OCI-LY7 (cell line): ENCODE measurements at regions not wholly inside any gene's neighbourhood (a gene's known extent, or its start where the extent isn't known, plus 50 kb on each side); places are given as distances from the start of the nearest gene placed in this dataset.
A peak's percentile ranks its signal among the peaks of the same experiment; 100 is the strongest.
"Not testable (repeated sequence)": the region's sequence is repeated elsewhere in the genome, so short reads cannot be mapped to it uniquely, and the experiment has no call there.

Experiments
- BruUV-seq: library from RNA; stranded (reverse); fragments of 400-500 nt; replicated peaks from 2 replicates; lab custom pipeline; 2021; lab: Mats Ljungman, UMichigan
- CTCF ChIA-PET: fragments of 300-600 bp; sonication (Branson Sonifier 250); formaldehyde crosslinking; loops from one replicate; lab custom pipeline; 2022; ENCODE audit warnings: antibody characterized with exemption; ENCODE audit not compliant: unreplicated experiment; lab: Charles Lee
- POLR2A ChIA-PET: fragments of 300-600 bp; sonication (Branson Sonifier 250); formaldehyde crosslinking; loops from one replicate; lab custom pipeline; 2022; ENCODE audit warnings: antibody characterized with exemption; lab: Charles Lee
- DNase-seq: peaks from one replicate; pipeline ENCODE4 v3.0.0-alpha.2; 2015; ENCODE audit warnings: low spot score
- H2AFZ ChIP-seq: fragments of 200-600 bp; sonication (generic), shearing (Covaris generic); 2 replicates; pipeline ENCODE4 v1.6.1; 2014; ENCODE audit warnings: mild to moderate bottlenecking, antibody characterized with exemption, low read length, moderate library complexity
- H3K27ac ChIP-seq: fragments of 200-600 bp; sonication (generic); 2 replicates; pipeline ENCODE4 v1.5.1; 2014; ENCODE audit warnings: mixed run types, low read depth, mild to moderate bottlenecking, moderate library complexity, low read length, inconsistent platforms; ENCODE audit not compliant: poor library complexity, severe bottlenecking
- H3K36me3 ChIP-seq: fragments of 200-600 bp; sonication (generic); 2 replicates; pipeline ENCODE4 v1.6.1; 2014; ENCODE audit warnings: mild to moderate bottlenecking, antibody characterized with exemption, low read length, moderate library complexity, mixed read lengths; ENCODE audit not compliant: insufficient read depth
- H3K4me1 ChIP-seq: fragments of 200-600 bp; sonication (generic); 2 replicates; pipeline ENCODE4 v1.5.1; 2014; ENCODE audit warnings: mild to moderate bottlenecking, low read length; ENCODE audit not compliant: insufficient read depth, poor library complexity, severe bottlenecking
- H3K4me2 ChIP-seq: fragments of 200-600 bp; sonication (generic); 2 replicates; pipeline ENCODE4 v1.6.1; 2014; ENCODE audit warnings: mild to moderate bottlenecking, low read length
- H3K4me3 ChIP-seq: fragments of 200-600 bp; sonication (generic); 2 replicates; pipeline ENCODE4 v1.5.1; 2014; ENCODE audit warnings: mild to moderate bottlenecking, low read depth, low read length; ENCODE audit not compliant: poor library complexity, severe bottlenecking
- H3K79me2 ChIP-seq: fragments of 200-600 bp; sonication (generic); 2 replicates; pipeline ENCODE4 v1.6.1; 2016; ENCODE audit warnings: low read depth, mild to moderate bottlenecking, low read length, moderate library complexity, mixed read lengths; ENCODE audit not compliant: insufficient read depth
- H3K9me2 ChIP-seq: fragments of 200-600 bp; sonication (generic); 2 replicates; pipeline ENCODE4 v1.6.1; 2016; ENCODE audit warnings: mild to moderate bottlenecking, low read length, mixed read lengths; ENCODE audit not compliant: insufficient read depth
- H3K9me3 ChIP-seq: fragments of 200-600 bp; sonication (generic); 2 replicates; pipeline ENCODE4 v1.6.1; 2014; ENCODE audit warnings: mild to moderate bottlenecking, mixed run types, low read length, mixed read lengths
- H4K20me1 ChIP-seq: fragments of 200-600 bp; sonication (generic); 2 replicates; pipeline ENCODE4 v1.6.1; 2014; ENCODE audit warnings: mild to moderate bottlenecking, antibody characterized with exemption, low read length, moderate library complexity, mixed read lengths; ENCODE audit not compliant: insufficient read depth
- EZH2phosphoT487 ChIP-seq: fragments of 200-600 bp; sonication (generic); IDR thresholded peaks from 2 replicates; pipeline ENCODE4 v1.6.1; 2018; ENCODE audit warnings: low read depth, borderline replicate concordance, mild to moderate bottlenecking, mixed run types, antibody characterized with exemption, low read length, moderate library complexity, mixed read lengths
- intact Hi-C: fragments of 100-400 bp; cut with micrococcal nuclease; formaldehyde crosslinking; loops from one replicate; pipeline ENCODE4 v1.10.0; 2022; ENCODE audit not compliant: unreplicated experiment
- TF ChIP-seq, protein P1 (sequence below): fragments of 200-600 bp; sonication (generic); conservative IDR thresholded peaks from 2 replicates; pipeline ENCODE4 v1.5.1; 2014; ENCODE audit warnings: mild to moderate bottlenecking, antibody characterized with exemption, low read length, moderate library complexity, mixed read lengths

DNA sequence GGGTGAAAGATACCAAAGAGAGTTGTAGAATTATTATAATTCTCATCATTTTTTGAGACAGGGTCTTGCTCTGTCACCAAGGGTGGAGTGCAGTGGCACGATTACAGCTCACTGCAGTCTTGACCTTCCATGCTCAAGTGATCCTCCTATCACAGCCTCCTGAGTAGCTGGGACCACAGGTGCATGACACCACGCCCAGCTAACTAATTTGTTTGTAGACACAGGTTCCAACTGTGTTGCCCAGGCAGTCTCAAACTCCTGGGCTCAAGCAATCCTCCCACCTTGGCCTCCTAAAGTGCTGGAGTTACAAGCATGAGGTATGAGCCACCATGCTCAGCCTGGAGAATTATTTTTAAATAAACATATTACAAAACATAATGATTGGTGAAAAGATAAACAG is 92.8 kb upstream of the MSH6 start:
- BruUV-seq, result no TSS peak
- Histone ChIP-seq H3K4me2 (peak overlapping the region; percentile 64), H3K36me3 (peaks cover 8% of the 10 kb centered on the region; the same call in 1 of the 2 replicates), H3K9me2 (no peaks in the 10 kb centered on the region), H3K79me2 (peaks cover 25% of the 10 kb centered on the region; the same call in 1 of the 2 replicates), H2AFZ (no peak overlapping the region), H3K4me3 (peak overlapping the region; percentile 52), H4K20me1 (no peaks in the 10 kb centered on the region), H3K4me1 (peaks cover 72% of the 10 kb centered on the region), H3K9me3 (peaks cover 19% of the 10 kb centered on the region; the same call in 1 of the 2 replicates), H3K27ac (peak overlapping the region; percentile 97)
- DNase-seq, result peak; percentile 86
- ChIA-PET CTCF (no interaction called here), POLR2A (interaction anchor here (0.8 to 8.9 kb wide), 8 partner anchors 9 to 170 kb away, joined by 3 to 229 read pairs (median 4); no protein-coding TSS in a partner anchor)
- TF ChIP-seq, protein P1, sequence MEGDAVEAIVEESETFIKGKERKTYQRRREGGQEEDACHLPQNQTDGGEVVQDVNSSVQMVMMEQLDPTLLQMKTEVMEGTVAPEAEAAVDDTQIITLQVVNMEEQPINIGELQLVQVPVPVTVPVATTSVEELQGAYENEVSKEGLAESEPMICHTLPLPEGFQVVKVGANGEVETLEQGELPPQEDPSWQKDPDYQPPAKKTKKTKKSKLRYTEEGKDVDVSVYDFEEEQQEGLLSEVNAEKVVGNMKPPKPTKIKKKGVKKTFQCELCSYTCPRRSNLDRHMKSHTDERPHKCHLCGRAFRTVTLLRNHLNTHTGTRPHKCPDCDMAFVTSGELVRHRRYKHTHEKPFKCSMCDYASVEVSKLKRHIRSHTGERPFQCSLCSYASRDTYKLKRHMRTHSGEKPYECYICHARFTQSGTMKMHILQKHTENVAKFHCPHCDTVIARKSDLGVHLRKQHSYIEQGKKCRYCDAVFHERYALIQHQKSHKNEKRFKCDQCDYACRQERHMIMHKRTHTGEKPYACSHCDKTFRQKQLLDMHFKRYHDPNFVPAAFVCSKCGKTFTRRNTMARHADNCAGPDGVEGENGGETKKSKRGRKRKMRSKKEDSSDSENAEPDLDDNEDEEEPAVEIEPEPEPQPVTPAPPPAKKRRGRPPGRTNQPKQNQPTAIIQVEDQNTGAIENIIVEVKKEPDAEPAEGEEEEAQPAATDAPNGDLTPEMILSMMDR, result no peak
- no peak for TF ChIP-seq EZH2phosphoT487
- intact Hi-C loops, result loop anchor here (10.0 kb wide), 2 partner anchors 215 to 255 kb away; partner anchors contain the start of gene FBXO11

DNA sequence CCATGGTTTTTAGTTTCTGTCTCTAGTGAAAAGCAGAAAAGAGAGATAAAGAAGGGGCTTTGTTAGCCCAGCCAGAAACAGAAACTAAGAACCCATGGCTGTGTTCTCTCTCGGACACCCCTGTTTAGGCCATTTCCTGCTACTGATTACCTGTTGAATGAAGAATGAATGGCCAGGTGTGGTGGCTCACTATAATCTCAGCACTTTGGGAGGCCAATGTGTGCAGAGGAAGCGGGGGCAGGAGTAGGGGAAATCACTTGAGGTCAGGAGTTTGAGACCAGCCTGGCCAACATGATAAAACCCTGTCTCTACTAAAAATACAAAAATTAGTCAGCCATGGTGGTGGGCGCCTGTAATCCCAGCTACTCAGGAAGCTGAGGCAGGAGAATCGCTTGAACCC is 93.8 kb upstream of the MSH6 start:
- intact Hi-C loops, H3K9me2 ChIP-seq: not testable (repeated sequence)

DNA sequence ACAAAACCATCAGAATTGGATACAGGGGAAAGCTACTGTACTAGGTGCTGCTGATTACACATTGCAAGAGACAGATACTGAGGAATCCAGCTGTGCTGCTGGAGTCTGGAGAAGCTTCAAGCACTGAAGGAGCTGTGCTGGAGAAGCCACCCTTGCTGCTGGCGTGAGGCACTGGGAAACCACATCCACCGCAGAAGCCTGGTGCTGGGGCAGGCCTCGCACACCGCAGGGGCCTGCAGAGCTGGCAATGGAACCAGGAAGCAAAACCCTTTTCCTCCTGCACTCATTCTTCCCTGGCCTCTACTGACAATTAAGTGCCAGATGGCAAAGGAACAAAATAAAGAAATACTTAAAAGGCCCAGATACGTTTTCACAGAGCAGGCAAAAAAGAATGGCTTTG is 94.4 kb upstream of the MSH6 start:
- Histone ChIP-seq H3K36me3 (peaks cover 8% of the 10 kb centered on the region; the same call in 1 of the 2 replicates), H2AFZ (peak overlapping the region; percentile 43; the same call in 1 of the 2 replicates), H3K4me2 (peak overlapping the region; percentile 59), H4K20me1 (no peaks in the 10 kb centered on the region), H3K9me2 (no peaks in the 10 kb centered on the region), H3K27ac (peak overlapping the region; percentile 97), H3K4me3 (peak overlapping the region; percentile 14), H3K4me1 (peaks cover 57% of the 10 kb centered on the region), H3K79me2 (peaks cover 16% of the 10 kb centered on the region; the same call in 1 of the 2 replicates), H3K9me3 (peaks cover 19% of the 10 kb centered on the region; the same call in 1 of the 2 replicates)
- intact Hi-C loops, result no loop called here
- CTCF ChIA-PET, result no interaction called here
- POLR2A ChIA-PET, result interaction anchor here (0.5 to 1.4 kb wide), 9 partner anchors 9 to 171 kb away, joined by 3 to 6 read pairs (median 4); no protein-coding TSS in a partner anchor
- no peak for TF ChIP-seq EZH2phosphoT487
- TF ChIP-seq, protein P1, result no peak
- no TSS peak for BruUV-seq
- DNase-seq, result no peak

More for the DNA sequence above, 93.8 kb upstream of the MSH6 start:
- Histone ChIP-seq H3K4me2 (peak overlapping the region; percentile 59), H3K4me1 (peaks cover 63% of the 10 kb centered on the region), H3K9me3 (peaks cover 19% of the 10 kb centered on the region; the same call in 1 of the 2 replicates), H3K27ac (peak overlapping the region; percentile 97), H3K4me3 (peak overlapping the region; percentile 14), H2AFZ (peak overlapping the region; percentile 43; the same call in 1 of the 2 replicates), H3K79me2 (peaks cover 22% of the 10 kb centered on the region; the same call in 1 of the 2 replicates)
- peak; percentile 56 for DNase-seq
- POLR2A ChIA-PET, result interaction anchor here (0.5 to 1.7 kb wide), 10 partner anchors 9 to 171 kb away, joined by 3 to 6 read pairs (median 4); no protein-coding TSS in a partner anchor
- H4K20me1 ChIP-seq, H3K36me3 ChIP-seq, CTCF ChIA-PET, BruUV-seq: not testable (repeated sequence)
